ENCODE measurements at regions not wholly inside any gene's neighbourhood (a gene's known extent, or its start where the extent isn't known, plus 50 kb on each side); places are given as distances from the start of the nearest gene placed in this dataset.

DNA sequence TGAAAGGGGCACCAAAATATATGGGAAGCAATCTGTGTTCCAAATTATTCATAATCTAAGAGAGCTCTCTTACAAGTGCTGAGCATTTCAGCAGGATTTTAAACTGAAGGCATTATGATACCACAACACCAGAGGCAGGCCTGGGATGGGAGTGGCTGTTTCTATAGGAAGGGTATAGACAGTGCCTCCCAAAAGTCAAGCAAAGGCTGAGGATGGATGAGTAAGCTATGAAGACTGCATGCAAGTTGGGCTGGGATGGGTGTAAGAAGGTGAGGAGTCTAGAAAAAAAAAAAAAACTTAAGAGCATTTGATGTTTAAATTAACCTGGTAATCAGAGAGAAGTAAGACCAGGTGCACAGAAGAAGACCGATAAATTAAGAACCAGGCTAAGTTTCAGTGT, 132.5 kb downstream of the OSR1 start (continued):
- TF ChIP-seq, protein P1, sequence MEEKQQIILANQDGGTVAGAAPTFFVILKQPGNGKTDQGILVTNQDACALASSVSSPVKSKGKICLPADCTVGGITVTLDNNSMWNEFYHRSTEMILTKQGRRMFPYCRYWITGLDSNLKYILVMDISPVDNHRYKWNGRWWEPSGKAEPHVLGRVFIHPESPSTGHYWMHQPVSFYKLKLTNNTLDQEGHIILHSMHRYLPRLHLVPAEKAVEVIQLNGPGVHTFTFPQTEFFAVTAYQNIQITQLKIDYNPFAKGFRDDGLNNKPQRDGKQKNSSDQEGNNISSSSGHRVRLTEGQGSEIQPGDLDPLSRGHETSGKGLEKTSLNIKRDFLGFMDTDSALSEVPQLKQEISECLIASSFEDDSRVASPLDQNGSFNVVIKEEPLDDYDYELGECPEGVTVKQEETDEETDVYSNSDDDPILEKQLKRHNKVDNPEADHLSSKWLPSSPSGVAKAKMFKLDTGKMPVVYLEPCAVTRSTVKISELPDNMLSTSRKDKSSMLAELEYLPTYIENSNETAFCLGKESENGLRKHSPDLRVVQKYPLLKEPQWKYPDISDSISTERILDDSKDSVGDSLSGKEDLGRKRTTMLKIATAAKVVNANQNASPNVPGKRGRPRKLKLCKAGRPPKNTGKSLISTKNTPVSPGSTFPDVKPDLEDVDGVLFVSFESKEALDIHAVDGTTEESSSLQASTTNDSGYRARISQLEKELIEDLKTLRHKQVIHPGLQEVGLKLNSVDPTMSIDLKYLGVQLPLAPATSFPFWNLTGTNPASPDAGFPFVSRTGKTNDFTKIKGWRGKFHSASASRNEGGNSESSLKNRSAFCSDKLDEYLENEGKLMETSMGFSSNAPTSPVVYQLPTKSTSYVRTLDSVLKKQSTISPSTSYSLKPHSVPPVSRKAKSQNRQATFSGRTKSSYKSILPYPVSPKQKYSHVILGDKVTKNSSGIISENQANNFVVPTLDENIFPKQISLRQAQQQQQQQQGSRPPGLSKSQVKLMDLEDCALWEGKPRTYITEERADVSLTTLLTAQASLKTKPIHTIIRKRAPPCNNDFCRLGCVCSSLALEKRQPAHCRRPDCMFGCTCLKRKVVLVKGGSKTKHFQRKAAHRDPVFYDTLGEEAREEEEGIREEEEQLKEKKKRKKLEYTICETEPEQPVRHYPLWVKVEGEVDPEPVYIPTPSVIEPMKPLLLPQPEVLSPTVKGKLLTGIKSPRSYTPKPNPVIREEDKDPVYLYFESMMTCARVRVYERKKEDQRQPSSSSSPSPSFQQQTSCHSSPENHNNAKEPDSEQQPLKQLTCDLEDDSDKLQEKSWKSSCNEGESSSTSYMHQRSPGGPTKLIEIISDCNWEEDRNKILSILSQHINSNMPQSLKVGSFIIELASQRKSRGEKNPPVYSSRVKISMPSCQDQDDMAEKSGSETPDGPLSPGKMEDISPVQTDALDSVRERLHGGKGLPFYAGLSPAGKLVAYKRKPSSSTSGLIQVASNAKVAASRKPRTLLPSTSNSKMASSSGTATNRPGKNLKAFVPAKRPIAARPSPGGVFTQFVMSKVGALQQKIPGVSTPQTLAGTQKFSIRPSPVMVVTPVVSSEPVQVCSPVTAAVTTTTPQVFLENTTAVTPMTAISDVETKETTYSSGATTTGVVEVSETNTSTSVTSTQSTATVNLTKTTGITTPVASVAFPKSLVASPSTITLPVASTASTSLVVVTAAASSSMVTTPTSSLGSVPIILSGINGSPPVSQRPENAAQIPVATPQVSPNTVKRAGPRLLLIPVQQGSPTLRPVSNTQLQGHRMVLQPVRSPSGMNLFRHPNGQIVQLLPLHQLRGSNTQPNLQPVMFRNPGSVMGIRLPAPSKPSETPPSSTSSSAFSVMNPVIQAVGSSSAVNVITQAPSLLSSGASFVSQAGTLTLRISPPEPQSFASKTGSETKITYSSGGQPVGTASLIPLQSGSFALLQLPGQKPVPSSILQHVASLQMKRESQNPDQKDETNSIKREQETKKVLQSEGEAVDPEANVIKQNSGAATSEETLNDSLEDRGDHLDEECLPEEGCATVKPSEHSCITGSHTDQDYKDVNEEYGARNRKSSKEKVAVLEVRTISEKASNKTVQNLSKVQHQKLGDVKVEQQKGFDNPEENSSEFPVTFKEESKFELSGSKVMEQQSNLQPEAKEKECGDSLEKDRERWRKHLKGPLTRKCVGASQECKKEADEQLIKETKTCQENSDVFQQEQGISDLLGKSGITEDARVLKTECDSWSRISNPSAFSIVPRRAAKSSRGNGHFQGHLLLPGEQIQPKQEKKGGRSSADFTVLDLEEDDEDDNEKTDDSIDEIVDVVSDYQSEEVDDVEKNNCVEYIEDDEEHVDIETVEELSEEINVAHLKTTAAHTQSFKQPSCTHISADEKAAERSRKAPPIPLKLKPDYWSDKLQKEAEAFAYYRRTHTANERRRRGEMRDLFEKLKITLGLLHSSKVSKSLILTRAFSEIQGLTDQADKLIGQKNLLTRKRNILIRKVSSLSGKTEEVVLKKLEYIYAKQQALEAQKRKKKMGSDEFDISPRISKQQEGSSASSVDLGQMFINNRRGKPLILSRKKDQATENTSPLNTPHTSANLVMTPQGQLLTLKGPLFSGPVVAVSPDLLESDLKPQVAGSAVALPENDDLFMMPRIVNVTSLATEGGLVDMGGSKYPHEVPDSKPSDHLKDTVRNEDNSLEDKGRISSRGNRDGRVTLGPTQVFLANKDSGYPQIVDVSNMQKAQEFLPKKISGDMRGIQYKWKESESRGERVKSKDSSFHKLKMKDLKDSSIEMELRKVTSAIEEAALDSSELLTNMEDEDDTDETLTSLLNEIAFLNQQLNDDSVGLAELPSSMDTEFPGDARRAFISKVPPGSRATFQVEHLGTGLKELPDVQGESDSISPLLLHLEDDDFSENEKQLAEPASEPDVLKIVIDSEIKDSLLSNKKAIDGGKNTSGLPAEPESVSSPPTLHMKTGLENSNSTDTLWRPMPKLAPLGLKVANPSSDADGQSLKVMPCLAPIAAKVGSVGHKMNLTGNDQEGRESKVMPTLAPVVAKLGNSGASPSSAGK (IDR thresholded peaks at IDR 0.05): no peak
- TF ChIP-seq KHSRP (IDR thresholded peaks at IDR 0.05) (no peak), L3MBTL2 (IDR thresholded peaks at IDR 0.05) (no peak), ZBTB8A (IDR thresholded peaks at IDR 0.05; ENCODE audit: partially characterized antibody) (no peak), ZNF23 (CRISPR knock-in tag; IDR thresholded peaks at IDR 0.05) (no peak), BRF1 (IDR thresholded peaks at IDR 0.05; ENCODE audit: borderline replicate concordance, extremely low read depth, insufficient read length) (no peak), ZNF165 (CRISPR knock-in tag; IDR thresholded peaks at IDR 0.05; ENCODE audit: borderline replicate concordance) (no peak), ZC3H11A (IDR thresholded peaks at IDR 0.05; ENCODE audit: low read depth, low read length) (no peak)
